ENCODE measurements at regions not wholly inside any gene's neighbourhood (a gene's known extent, or its start where the extent isn't known, plus 50 kb on each side); places are given as distances from the start of the nearest gene placed in this dataset.

DNA sequence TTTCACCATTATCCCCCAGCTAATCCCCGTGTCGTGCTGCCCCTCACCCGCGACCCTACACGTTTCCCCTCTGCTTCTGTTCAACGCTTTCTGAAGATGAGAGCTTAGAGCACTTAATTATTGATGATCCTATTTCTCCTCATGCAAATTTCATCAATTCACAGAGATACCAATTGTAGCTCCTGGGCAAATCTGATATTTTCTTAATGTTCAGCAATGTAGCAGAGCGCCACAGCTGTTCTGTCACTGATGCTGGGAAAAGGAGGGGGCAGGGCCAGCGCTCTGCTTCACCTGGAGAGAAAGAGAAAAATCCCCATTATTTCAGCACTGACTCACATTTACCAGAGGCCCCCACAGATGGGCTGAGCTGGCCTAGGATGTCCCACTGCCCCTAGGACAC lies 121.2 kb downstream of the TTLL2 start (continued):
- TF ChIP-seq, protein P1, sequence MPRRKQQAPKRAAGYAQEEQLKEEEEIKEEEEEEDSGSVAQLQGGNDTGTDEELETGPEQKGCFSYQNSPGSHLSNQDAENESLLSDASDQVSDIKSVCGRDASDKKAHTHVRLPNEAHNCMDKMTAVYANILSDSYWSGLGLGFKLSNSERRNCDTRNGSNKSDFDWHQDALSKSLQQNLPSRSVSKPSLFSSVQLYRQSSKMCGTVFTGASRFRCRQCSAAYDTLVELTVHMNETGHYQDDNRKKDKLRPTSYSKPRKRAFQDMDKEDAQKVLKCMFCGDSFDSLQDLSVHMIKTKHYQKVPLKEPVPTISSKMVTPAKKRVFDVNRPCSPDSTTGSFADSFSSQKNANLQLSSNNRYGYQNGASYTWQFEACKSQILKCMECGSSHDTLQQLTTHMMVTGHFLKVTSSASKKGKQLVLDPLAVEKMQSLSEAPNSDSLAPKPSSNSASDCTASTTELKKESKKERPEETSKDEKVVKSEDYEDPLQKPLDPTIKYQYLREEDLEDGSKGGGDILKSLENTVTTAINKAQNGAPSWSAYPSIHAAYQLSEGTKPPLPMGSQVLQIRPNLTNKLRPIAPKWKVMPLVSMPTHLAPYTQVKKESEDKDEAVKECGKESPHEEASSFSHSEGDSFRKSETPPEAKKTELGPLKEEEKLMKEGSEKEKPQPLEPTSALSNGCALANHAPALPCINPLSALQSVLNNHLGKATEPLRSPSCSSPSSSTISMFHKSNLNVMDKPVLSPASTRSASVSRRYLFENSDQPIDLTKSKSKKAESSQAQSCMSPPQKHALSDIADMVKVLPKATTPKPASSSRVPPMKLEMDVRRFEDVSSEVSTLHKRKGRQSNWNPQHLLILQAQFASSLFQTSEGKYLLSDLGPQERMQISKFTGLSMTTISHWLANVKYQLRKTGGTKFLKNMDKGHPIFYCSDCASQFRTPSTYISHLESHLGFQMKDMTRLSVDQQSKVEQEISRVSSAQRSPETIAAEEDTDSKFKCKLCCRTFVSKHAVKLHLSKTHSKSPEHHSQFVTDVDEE (CRISPR knock-in tag; IDR thresholded peaks at IDR 0.05) = no peak
- TF ChIP-seq OSR1 (CRISPR knock-in tag; IDR thresholded peaks at IDR 0.05) = no peak
- TF ChIP-seq CSDC2 (CRISPR knock-in tag; IDR thresholded peaks at IDR 0.05) = no peak
- TF ChIP-seq, protein P2, sequence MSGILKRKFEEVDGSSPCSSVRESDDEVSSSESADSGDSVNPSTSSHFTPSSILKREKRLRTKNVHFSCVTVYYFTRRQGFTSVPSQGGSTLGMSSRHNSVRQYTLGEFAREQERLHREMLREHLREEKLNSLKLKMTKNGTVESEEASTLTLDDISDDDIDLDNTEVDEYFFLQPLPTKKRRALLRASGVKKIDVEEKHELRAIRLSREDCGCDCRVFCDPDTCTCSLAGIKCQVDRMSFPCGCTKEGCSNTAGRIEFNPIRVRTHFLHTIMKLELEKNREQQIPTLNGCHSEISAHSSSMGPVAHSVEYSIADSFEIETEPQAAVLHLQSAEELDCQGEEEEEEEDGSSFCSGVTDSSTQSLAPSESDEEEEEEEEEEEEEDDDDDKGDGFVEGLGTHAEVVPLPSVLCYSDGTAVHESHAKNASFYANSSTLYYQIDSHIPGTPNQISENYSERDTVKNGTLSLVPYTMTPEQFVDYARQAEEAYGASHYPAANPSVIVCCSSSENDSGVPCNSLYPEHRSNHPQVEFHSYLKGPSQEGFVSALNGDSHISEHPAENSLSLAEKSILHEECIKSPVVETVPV (CRISPR knock-in tag; IDR thresholded peaks at IDR 0.05) = no peak
- TF ChIP-seq PPARA (CRISPR knock-in tag; IDR thresholded peaks at IDR 0.05; ENCODE audit: borderline replicate concordance) = no peak
- TF ChIP-seq ISL1 (CRISPR knock-in tag; IDR thresholded peaks at IDR 0.05) = no peak
- TF ChIP-seq GLIS3 (CRISPR knock-in tag; IDR thresholded peaks at IDR 0.05) = no peak

DNA sequence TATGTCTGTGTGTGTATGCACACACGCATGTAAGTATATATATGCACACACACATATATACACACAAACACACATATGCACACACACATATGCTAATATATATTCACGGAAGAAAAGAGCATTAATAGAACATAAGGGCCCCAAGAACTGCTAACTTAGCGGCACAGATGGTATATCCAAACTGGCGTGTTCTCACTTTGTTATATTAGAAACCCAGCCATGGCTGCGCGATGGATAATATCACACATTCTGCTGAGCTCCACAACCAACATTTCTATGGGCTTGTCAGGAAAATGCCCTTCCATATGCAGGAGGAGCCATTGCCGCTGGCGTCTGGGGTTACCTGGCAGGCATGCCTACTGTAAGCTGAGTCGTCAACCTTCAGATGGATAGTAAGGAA lies 122.1 kb downstream of the TTLL2 start:
- no peak for ATAC-seq
- TF ChIP-seq RARB (CRISPR knock-in tag; IDR thresholded peaks at IDR 0.05) (no peak), ZNF70 (CRISPR knock-in tag; IDR thresholded peaks at IDR 0.05) (no peak), GLIS3 (CRISPR knock-in tag; IDR thresholded peaks at IDR 0.05) (no peak), ESRRG (CRISPR knock-in tag; IDR thresholded peaks at IDR 0.05) (no peak), CSDC2 (CRISPR knock-in tag; IDR thresholded peaks at IDR 0.05) (no peak), ZC3H10 (CRISPR knock-in tag; IDR thresholded peaks at IDR 0.05) (no peak), OSR1 (CRISPR knock-in tag; IDR thresholded peaks at IDR 0.05) (no peak), ZFP30 (CRISPR knock-in tag; IDR thresholded peaks at IDR 0.05) (no peak)
- TF ChIP-seq, protein P1 (CRISPR knock-in tag; IDR thresholded peaks at IDR 0.05) = no peak

DNA sequence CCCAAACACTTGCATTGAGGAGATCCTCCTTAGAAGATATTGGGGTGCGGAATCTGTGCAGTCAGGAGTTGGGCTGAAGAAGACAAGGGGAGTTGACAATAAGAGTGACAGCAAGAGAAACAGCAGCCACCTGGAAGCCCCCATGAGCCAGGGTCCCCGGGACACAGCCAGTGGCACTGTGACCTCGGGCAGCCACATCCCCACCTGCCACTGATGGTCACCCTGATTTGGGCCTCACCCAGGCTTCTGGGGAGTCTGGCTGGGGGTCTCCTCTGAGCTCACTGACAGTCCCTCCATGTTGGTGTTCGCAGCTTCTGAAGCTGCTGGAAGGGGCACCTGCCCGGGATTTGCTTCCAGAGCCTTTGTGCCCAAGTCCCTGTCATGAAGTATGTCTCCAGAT lies 123.5 kb downstream of the TTLL2 start:
- ATAC-seq = no peak
- no peak for TF ChIP-seq OSR1 (CRISPR knock-in tag; IDR thresholded peaks at IDR 0.05)
- TF ChIP-seq ARNTL (CRISPR knock-in tag; IDR thresholded peaks at IDR 0.05; ENCODE audit: borderline replicate concordance, low read depth) = no peak
- TF ChIP-seq CSDC2 (CRISPR knock-in tag; IDR thresholded peaks at IDR 0.05) = no peak
- TF ChIP-seq RARB (CRISPR knock-in tag; IDR thresholded peaks at IDR 0.05) = no peak
- TF ChIP-seq ZFP30 (CRISPR knock-in tag; IDR thresholded peaks at IDR 0.05) = no peak
- no peak for TF ChIP-seq ZNF8 (CRISPR knock-in tag; IDR thresholded peaks at IDR 0.05)
- TF ChIP-seq, protein P3, sequence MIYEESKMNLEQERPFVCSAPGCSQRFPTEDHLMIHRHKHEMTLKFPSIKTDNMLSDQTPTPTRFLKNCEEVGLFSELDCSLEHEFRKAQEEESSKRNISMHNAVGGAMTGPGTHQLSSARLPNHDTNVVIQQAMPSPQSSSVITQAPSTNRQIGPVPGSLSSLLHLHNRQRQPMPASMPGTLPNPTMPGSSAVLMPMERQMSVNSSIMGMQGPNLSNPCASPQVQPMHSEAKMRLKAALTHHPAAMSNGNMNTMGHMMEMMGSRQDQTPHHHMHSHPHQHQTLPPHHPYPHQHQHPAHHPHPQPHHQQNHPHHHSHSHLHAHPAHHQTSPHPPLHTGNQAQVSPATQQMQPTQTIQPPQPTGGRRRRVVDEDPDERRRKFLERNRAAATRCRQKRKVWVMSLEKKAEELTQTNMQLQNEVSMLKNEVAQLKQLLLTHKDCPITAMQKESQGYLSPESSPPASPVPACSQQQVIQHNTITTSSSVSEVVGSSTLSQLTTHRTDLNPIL (CRISPR knock-in tag; IDR thresholded peaks at IDR 0.05; ENCODE audit: low read depth) = no peak
- TF ChIP-seq SNAI2 (CRISPR knock-in tag; IDR thresholded peaks at IDR 0.05) = no peak

DNA sequence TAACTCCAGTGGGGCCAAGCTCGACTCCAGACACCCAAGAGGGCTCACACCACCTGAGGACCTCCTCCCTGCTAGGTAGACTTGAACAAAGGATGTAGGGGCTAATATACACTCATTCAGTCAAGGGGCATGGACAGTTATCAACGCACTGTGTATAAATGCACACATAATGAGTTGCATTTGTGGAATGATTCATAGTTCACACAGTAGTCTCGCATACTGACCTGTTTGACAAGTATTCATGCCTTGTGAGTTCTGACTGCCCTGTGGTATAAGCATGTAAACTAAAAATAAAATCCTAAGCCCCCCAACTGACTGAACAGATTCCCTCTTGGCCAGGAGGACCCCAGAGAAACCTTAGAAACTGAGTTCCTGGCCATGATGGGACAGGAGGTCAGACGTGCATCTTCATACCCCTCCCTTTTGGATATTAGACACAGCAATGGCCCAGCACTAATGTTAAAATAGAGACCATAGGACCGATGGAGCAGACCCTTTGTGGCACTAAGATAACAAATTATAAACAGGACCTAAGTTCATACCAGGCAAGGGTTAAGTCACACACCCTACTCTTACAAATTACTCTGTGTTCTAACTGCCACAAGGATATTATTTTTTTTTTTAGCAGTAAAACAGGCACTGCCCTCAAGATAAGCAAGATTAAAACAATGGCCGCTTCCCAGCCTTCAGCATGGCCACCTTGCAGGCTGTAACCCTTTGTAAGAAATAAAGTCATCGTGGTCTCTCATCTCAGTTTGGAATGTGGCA lies 124.4 kb downstream of the TTLL2 start:
- no peak for ATAC-seq
- no peak for TF ChIP-seq PPARA (CRISPR knock-in tag; IDR thresholded peaks at IDR 0.05; ENCODE audit: borderline replicate concordance)
- no peak for TF ChIP-seq ISL1 (CRISPR knock-in tag; IDR thresholded peaks at IDR 0.05)
- no peak for TF ChIP-seq BACH2 (CRISPR knock-in tag; IDR thresholded peaks at IDR 0.05; ENCODE audit: borderline replicate concordance)
- no peak for TF ChIP-seq TCF4 (CRISPR knock-in tag; IDR thresholded peaks at IDR 0.05; ENCODE audit: borderline replicate concordance)
- no peak for TF ChIP-seq ESRRG (CRISPR knock-in tag; IDR thresholded peaks at IDR 0.05)
- TF ChIP-seq, protein P3 (CRISPR knock-in tag; IDR thresholded peaks at IDR 0.05; ENCODE audit: low read depth) = no peak
- TF ChIP-seq, protein P4, sequence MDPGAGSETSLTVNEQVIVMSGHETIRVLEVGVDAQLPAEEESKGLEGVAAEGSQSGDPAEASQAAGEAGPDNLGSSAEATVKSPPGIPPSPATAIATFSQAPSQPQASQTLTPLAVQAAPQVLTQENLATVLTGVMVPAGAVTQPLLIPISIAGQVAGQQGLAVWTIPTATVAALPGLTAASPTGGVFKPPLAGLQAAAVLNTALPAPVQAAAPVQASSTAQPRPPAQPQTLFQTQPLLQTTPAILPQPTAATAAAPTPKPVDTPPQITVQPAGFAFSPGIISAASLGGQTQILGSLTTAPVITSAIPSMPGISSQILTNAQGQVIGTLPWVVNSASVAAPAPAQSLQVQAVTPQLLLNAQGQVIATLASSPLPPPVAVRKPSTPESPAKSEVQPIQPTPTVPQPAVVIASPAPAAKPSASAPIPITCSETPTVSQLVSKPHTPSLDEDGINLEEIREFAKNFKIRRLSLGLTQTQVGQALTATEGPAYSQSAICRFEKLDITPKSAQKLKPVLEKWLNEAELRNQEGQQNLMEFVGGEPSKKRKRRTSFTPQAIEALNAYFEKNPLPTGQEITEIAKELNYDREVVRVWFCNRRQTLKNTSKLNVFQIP (CRISPR knock-in tag; IDR thresholded peaks at IDR 0.05; ENCODE audit: borderline replicate concordance, low read depth) = no peak
- no peak for TF ChIP-seq CSDC2 (CRISPR knock-in tag; IDR thresholded peaks at IDR 0.05)
- TF ChIP-seq SNAI2 (CRISPR knock-in tag; IDR thresholded peaks at IDR 0.05) = no peak
- TF ChIP-seq OSR1 (CRISPR knock-in tag; IDR thresholded peaks at IDR 0.05) = no peak
- TF ChIP-seq ARNTL (CRISPR knock-in tag; IDR thresholded peaks at IDR 0.05; ENCODE audit: borderline replicate concordance, low read depth) = no peak
- no peak for TF ChIP-seq ZFP3 (CRISPR knock-in tag; IDR thresholded peaks at IDR 0.05)
- TF ChIP-seq RARB (CRISPR knock-in tag; IDR thresholded peaks at IDR 0.05) = no peak
- no peak for TF ChIP-seq ZNF8 (CRISPR knock-in tag; IDR thresholded peaks at IDR 0.05)

All from SK-N-SH treated with all-trans-retinoic acid at 6 μM for 48 hours (cell line).